Glutamatergic neuron (in vitro differentiated cells): ENCODE measurements at regions not wholly inside any gene's neighbourhood (a gene's known extent, or its start where the extent isn't known, plus 50 kb on each side); places are given as distances from the start of the nearest gene placed in this dataset.

ENCODE experiments used
- DNase-seq: peaks from one replicate; pipeline ENCODE4 v3.0.0; 2022
- H3K27ac Mint-ChIP-seq: one replicate; pipeline ENCODE4 v1.8.0; 2020; ENCODE audit warnings: mild to moderate bottlenecking, mixed read lengths, inconsistent platforms; ENCODE audit not compliant: unreplicated experiment
- H3K27me3 Mint-ChIP-seq: one replicate; pipeline ENCODE4 v1.8.0; 2020; ENCODE audit warnings: mild to moderate bottlenecking, moderate library complexity, mixed read lengths, inconsistent platforms; ENCODE audit not compliant: unreplicated experiment
- H3K36me3 Mint-ChIP-seq: one replicate; pipeline ENCODE4 v1.8.0; 2020; ENCODE audit warnings: mild to moderate bottlenecking, mixed read lengths, inconsistent platforms; ENCODE audit not compliant: unreplicated experiment
- H3K4me1 Mint-ChIP-seq: one replicate; pipeline ENCODE4 v1.8.0; 2020; ENCODE audit warnings: mild to moderate bottlenecking, low read depth, mixed read lengths, inconsistent platforms; ENCODE audit not compliant: unreplicated experiment
- H3K4me3 Mint-ChIP-seq: one replicate; pipeline ENCODE4 v1.8.0; 2020; ENCODE audit warnings: mild to moderate bottlenecking, mixed read lengths, inconsistent platforms; ENCODE audit not compliant: unreplicated experiment
- H3K9me3 Mint-ChIP-seq: one replicate; pipeline ENCODE4 v1.8.0; 2020; ENCODE audit warnings: mild to moderate bottlenecking, moderate library complexity, mixed read lengths, inconsistent platforms; ENCODE audit not compliant: unreplicated experiment
- CTCF ChIP-seq: fragments of 200-600 bp; sonication (generic); IDR thresholded peaks from one replicate; pipeline ENCODE4 v1.5.0; 2021; ENCODE audit not compliant: partially characterized antibody, unreplicated experiment

- Mint-ChIP-seq H3K36me3 (no peaks in the 10 kb centered on the region), H3K27ac (no peak overlapping the region), H3K27me3 (no peaks in the 10 kb centered on the region), H3K4me3 (no peak overlapping the region), H3K4me1 (no peaks in the 10 kb centered on the region), H3K9me3 (no peaks in the 10 kb centered on the region)
- TF ChIP-seq CTCF: no peak
- no peak for DNase-seq
These were observed 210.0 kb downstream of the KLHL4 start for GRCh38 chrX:87727620-87728019.

DNA sequence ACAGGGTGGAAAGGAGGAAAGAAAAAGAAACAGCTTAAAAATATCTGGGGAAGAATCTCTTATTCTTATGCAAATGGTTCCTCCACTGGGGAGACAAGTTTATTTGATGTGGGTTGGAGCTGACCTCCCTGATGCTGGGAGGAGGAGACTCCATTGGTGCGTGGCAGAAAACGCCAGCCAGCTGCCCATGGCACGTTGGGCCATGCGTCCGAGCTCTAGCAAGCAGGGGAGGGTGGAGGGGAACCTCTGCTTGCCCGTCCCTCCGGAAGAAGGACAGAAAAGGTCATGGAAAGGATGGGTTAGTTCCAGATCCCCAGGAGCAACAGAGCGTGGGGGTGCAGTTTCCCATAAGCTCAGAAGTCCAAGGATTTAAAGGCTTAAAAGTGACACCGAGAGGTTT lies 210.4 kb downstream of the KLHL4 start:
- no peak for TF ChIP-seq CTCF
- Mint-ChIP-seq H3K4me3 (no peak overlapping the region), H3K36me3 (no peaks in the 10 kb centered on the region), H3K27ac (no peak overlapping the region), H3K27me3 (no peaks in the 10 kb centered on the region), H3K9me3 (no peaks in the 10 kb centered on the region), H3K4me1 (no peaks in the 10 kb centered on the region)
- DNase-seq: no peak

DNA sequence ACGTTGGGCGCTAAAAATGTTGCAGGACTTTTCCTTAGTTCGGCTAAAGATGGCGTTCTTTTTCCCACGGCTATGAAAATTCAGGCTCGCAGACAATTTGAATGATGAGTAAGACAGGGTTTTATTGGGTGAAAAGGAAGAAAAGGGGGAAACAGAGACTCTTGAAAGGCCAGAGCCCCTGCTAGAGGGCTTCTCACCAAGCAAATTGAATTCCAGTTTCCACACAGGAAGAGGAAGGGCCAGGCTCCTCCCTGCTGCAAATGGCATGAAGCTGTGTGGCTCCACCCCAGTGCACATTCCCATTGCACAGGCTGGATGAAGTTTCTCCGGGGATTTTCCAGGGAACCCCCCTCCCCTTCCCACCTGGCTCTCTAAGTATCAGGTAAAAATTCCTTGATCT lies 210.9 kb downstream of the KLHL4 start:
- no peaks in the 10 kb centered on the region for H3K9me3 Mint-ChIP-seq
- H3K4me1 Mint-ChIP-seq: no peaks in the 10 kb centered on the region
- no peaks in the 10 kb centered on the region for H3K36me3 Mint-ChIP-seq

GRCh38 chrX:87732133-87732532 lies 214.5 kb downstream of the KLHL4 start:
- H3K9me3 Mint-ChIP-seq: no peaks in the 10 kb centered on the region
- no peak overlapping the region for H3K27ac Mint-ChIP-seq
- H3K4me3 Mint-ChIP-seq: no peak overlapping the region
- no peak for DNase-seq
- no peaks in the 10 kb centered on the region for H3K27me3 Mint-ChIP-seq
- H3K36me3 Mint-ChIP-seq: no peaks in the 10 kb centered on the region
- H3K4me1 Mint-ChIP-seq: no peaks in the 10 kb centered on the region
- TF ChIP-seq CTCF: no peak

More for the DNA sequence above, 210.9 kb downstream of the KLHL4 start:
- H3K4me3 Mint-ChIP-seq: no peak overlapping the region
- TF ChIP-seq CTCF: no peak
- no peak for DNase-seq
- no peaks in the 10 kb centered on the region for H3K27me3 Mint-ChIP-seq
- no peak overlapping the region for H3K27ac Mint-ChIP-seq

GRCh38 chrX:87736576-87736975 lies 219.0 kb downstream of the KLHL4 start:
- Mint-ChIP-seq H3K27me3 (no peaks in the 10 kb centered on the region), H3K36me3 (no peaks in the 10 kb centered on the region), H3K27ac (no peak overlapping the region), H3K4me1 (no peaks in the 10 kb centered on the region), H3K9me3 (no peaks in the 10 kb centered on the region), H3K4me3 (no peak overlapping the region)
- no peak for DNase-seq
- TF ChIP-seq CTCF: no peak
